Fibroblast of skin of right quadriceps (primary cell): ENCODE measurements at regions not wholly inside any gene's neighbourhood (a gene's known extent, or its start where the extent isn't known, plus 50 kb on each side); places are given as distances from the start of the nearest gene placed in this dataset.

Experiments
- DNase-seq: peaks from one replicate; pipeline ENCODE4 v3.0.0-alpha.2; 2013

DNA sequence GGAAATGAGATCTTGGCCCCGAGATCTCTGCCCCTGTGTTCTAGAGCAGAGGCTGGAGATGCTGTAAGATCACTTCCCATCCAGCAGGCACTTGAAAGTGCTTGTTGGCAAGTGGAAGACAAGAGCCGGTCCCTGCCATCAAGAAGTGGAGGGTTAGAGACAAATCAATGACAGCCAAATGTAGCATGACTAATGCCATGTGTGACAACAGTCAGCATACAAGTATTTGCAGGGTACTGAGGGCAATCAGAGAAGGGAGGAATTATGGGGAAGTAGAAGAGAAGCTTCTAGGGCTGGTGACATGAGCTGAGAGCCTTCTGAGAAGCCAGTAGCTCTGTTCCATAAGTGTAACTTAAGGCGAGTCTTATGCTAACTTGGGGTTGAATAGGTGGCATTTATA, 58.6 kb downstream of the TMEM17 start:
- DNase-seq, result no peak

DNA sequence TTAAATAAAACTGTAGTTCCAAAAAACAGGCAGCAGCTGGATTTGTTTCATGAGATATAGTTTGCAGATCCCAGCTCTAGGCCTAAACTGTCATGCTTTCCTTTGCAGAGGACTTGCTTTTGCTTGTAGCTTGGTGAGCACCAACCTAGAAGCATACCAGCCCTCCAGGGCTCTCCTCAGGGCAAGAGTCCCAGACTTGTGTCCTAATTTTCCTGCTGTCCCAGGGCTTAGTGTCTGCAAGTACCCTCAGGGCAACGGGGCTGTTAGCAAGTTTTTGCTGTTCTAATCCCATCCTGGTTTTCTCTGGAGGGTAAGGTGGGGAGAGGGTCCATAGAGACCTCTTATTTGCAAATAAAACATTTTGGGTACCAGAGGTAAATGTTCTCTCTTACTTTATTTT, 59.5 kb downstream of the TMEM17 start:
- no peak for DNase-seq

DNA sequence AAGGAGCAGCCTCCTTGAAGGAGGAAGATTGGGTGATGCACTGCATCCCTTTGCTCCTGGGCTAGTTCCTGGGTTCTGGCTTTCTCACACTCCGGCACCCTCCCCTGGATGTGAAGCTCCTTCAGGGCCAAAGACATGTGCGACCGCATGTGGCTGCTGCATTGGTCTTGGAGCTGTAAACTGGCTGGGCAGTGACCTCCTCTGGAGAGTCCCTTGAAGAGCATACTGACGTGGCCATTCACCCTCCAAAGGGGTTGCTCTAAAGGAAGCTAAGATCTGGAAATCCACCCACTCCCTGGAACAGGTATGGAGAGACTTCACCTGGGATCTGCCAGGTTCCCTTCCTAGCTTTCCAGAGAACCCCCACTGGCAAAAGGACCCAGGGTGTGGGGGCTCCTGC, 62.1 kb downstream of the TMEM17 start:
- DNase-seq, result no peak

DNA sequence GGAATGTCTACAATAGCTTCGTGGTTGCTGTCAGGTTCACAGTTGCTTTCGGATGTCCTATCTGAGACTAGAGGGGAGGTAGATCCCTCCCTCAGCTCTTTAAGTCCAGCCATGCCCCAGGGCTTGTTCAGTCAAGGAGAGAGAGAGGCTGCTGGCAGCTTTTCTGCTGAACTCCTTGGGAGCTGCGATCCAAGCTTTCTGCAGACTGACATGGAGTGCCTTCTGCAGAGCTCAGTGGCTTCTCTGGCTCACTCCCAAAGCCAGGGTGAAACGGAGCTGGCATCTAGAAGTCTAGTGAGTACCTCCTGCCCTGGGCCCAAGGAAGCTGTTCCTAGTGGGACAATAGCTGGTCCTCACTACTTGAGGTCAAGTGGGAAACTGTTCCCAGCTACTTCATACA, 62.5 kb downstream of the TMEM17 start:
- no peak for DNase-seq

DNA sequence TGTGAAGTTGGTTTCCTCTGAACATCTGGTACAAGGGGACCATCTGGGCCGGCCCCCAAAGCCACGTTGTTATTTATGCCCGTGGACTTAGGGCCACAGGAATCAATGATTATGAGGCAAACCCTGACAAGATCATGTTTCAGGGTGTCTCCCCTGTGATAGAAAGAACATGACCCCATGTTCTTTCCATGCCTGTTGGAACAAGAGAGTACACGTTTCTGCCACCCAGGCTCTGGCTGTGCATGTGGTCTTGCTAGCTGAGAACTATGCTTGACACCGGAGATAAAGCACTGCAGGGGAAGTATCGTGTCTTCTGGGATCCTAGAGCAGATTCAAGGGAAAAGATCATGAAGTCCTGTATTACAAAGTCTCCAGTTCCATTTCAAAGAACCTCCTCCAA, 64.2 kb downstream of the TMEM17 start:
- DNase-seq, result no peak

DNA sequence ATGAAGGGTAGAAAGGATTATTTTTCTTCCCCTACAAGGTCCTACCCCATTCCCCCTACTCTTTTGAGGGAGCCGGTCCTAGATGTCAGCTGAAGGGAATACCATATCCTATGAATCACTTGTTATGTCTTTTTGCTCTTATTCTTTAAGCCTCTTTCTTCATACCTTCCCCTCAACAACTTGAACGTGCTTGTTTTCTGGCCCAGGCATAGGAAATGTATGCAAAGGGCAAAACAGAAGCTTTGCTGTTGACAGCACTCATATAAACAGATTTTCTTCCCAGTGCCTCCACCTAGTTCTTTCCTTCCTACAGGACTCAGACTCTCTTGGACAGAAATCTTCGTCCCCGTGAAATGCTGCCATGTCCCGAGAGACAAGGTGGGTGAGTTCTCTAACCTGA, 64.6 kb downstream of the TMEM17 start:
- DNase-seq, result no peak

DNA sequence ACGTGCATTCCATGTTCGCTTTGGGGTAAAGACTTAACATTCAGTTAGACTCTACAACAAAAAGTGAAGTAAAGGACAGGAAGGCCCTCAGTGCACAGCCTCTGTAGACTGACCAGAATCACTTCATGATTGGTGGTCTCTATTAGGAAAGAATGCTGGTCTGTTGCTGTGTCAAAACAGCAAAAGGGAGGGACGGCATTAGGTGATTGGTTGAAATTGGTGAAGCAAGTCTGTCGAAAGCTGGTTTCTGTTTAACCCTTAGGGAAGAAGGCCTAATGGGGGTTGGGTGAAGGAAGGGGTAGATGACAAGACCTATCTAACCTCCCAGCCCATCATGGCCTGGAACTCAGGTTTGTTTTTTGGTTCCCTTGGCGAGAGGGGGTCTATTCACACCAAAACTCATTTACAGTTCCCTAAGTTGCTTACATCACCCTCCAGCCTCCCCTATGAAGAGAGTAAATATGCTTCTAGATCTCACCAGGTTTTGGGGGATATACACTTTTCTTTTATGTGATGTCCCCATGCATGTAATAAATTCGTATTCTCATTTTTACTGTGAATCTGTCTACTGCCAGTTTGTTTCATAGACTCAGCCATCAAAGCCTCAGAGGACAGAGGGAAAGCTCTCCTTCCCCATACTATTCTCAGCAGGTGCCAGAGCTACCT, 65.6 kb downstream of the TMEM17 start:
- no peak for DNase-seq

DNA sequence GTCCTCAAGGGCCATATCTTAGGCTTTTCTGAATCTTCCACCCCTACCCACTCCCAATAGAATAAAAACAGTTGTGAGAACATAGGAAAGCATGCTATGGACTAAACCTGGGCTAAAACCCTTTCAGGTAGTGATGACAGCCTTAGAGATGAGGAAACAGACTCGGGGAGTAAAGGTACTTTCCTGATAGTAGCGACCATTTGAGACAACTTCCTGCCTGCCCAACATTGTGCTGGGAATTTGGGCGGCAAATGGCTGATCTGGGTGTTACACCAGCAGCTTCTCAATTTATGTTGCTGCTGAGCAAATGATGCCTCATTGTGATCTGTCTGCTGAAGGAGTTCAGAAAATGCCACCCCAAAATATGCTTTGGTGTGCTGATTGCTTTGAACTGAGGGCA, 66.6 kb downstream of the TMEM17 start:
- DNase-seq, result no peak

DNA sequence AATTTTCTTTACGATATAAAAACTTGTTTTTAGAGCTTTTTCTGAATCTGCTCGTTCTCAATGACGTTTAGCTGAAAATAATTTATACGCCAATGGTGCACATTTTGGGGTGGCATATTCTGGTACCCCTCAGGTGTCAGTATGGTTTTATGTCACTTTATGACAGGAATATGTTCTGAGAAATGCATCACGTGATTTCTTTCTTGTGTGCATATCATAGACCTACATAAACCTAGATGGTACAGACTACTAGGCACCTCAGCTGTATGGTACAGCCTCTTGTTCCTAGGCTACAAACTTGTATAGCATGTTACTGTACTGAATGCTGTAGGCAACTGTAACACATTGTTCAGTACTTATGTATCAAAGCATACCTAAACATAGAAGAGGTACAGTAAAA, 68.2 kb downstream of the TMEM17 start:
- no peak for DNase-seq

DNA sequence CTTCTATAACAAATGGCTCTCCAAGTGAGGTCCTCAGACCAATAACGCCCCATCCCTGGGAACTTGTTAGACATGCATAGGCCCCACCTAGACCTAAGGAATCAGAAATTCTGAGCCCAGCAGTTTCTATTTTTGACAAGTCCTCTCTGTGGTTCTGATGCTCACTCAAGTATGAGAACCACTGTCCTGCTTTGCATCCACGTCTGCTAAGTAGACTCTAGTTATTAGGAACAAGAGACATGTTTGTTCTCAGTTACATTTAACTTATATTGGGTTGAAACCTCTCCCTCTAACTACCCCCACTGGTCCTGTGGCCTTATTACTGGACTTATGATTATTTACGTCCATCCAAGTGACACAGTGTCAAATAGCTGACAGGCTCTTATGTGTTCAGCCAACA, 70.3 kb downstream of the TMEM17 start:
- no peak for DNase-seq

DNA sequence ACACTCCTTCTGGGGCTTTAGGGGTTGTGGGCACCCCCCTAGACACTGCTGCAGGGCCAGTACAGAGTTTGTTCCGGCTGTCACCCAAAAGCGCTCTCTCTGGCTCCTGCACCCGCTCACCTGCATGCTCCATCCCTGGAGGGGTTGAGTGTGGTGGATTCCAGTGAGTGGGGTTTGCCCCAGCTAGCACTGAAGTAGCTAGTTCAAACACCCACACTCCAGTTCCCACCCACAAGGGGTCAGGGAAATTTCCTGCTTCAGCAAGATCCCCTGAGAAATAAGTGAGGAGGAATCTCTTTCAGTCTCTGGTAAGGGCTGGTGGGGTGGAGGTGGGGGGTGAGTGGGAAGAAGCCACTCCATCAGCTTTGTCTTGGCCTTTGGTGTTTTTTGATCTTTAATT, 73.6 kb downstream of the TMEM17 start:
- no peak for DNase-seq

DNA sequence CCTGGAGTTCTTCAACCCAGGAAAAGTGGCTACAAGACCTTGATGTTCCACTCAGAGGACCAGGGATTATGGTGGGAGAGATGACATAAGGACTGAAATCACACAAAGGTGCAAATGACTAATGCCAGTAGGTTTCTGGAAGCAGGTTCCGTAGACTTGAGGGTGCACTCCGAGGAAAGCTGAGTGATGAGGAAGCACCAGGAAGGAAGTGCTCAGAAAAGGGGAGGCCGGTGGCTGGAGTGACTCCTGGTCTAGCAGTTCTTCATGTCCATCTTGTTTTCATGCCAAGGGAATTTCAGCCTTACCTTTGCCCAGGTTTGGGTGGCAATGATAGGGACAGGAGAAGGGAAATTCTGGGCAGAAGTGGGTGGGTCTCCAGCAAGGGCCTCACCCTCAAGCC, 74.5 kb downstream of the TMEM17 start:
- DNase-seq, result no peak

DNA sequence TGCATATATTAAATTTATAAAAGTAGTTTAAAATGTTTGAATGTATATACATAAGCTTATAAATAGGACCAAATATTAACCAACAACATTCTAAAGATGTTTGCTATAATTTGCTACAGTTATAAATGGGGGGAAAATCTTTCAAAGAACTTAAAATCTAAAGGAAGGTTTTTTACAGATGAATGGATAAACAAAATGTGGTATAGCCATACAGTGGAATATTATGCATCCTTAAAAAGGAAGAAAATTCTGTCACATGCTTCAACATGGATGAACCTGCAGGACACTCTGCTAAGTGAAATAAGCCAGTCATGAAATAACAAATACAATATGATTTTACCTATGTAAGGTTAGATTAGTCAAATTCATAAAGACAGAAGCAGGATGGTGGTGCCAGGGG, 75.8 kb downstream of the TMEM17 start:
- DNase-seq, result no peak

DNA sequence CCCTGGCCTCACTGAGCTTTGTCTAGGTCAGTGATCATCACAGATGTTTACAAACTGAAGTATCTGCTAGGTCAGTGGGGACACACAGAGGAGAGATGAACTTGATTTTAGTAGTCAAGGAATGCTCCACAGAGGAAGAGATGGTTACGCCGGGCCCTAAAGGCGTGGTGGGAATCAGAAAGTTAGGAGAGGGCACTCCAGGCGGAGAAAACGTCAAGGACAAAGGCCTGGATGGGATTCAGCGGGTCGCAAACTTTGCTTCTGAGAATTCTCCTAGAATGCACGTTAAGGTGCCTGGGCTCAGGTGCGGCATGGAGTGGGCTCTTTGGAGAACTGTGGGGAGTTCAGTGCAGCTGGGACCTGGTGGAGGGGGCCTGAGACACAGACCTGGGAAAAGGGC, 78.8 kb downstream of the TMEM17 start:
- no peak for DNase-seq

DNA sequence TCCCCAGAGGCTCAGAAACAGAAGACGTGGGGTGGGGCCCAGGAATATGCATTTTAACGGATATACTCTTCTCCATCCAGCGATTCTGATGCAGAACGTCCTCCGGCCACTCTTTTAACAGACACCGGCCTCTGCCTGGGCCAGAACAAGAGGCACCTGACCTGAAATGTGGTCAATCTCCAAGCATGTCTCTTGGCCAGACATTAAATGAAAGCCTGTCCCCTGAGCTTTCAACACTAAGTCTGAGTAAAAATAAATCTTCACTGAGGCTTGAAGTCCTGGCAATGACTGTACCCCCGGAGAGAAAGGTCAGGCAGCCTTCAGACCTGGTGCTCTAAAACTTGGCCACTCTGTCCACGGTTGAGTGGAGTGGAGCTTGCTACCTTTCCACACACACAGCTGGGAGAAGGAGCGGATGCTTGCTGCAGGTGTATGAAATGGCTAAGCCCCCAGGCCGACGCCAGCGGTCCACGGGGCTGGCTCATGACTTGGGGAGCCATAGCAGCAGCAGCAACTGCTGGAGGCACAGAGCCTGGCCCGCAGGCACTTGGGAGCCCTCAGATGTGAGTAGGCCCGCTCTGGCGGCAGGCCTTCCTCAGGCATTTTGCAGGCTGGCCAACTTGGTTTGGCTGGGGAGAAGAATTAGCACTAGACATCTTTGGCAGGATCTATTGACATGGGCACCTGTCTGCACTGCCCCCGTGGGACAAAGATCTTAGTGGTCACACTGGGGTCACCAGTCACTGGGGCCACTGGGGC, 79.7 kb downstream of the TMEM17 start:
- DNase-seq, result no peak

DNA sequence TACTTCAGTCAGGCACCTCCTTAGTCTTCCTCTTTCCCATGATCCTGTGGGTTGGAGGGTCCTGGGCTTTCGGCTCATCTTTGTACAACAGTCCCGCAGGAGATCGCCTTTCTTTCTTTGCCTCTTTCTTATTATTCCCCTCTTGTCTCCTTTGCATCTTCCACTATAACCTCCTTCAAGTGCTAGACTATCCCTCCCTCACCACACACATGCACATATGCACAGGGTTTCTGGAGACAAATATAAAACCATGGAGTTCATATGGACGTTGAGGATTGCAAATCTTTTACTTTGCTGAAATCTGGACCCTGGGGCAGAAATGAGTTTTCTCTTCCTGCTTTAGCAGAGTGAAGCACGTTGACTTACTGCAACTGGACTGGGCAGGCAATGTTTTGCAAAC, 80.3 kb downstream of the TMEM17 start:
- DNase-seq, result no peak

DNA sequence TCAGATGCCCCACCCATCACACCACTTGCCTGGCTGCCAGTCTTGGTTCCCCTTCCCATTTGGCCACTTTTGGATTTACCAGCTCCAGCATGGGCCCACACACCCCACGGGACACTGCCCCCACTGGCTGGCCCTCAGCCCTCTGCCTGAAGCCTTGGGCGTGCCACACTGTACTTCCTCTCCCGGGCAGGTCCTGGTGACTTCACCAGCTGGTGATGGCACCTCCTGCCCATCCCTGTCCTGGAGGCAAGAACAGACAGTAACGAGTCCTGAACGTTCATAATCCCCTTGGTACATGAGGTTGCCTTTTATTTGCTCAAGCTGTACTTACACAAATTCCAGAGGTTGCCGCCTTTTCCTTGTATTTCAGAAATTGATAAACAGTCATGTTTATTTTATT, 81.1 kb downstream of the TMEM17 start:
- no peak for DNase-seq

DNA sequence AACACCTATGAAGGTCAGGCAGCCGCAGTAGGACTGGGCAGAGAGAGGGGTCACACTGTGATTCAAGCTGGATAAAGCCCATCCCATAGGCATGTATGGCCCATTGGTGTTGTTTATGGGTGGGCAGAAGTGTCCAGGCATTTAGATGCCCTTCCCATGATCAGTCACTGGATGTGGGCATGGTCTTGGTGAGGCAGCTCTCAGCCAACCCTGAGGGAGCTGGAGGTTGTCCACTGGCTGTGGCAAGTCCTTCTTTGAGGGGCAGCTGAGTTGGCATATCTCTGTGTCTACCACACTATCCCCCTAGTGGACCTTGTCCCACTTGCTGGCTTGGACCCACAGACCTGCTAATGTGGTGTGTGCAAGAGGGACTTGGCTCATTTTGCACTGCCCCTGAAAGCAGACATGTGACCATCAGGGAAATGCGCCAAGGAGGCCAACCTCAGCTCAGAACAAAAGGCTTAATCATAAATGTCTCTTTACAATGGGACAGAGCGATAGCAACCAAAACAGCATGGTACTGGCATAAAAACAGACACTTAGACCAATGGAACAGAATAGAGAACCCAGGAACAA, 82.0 kb downstream of the TMEM17 start:
- DNase-seq, result no peak

DNA sequence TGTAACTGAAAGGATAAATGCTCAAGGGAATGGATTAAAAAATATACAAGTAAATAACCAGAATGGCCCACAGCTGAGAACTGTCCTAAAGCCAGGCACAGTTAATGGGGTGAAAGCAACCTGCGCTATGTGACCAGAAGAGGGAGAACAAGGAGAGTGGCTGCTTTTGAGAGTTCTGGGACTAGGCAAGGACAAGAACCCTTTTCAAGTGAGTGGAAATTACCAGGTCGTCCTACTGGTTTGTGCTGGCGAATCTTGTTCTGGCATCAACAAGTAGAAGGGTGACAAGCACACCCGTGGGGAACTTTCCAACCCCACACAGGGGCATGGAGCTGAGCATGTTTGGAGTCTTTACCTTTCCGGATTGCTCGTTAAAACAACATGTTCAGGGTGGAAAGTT, 82.8 kb downstream of the TMEM17 start:
- no peak for DNase-seq

DNA sequence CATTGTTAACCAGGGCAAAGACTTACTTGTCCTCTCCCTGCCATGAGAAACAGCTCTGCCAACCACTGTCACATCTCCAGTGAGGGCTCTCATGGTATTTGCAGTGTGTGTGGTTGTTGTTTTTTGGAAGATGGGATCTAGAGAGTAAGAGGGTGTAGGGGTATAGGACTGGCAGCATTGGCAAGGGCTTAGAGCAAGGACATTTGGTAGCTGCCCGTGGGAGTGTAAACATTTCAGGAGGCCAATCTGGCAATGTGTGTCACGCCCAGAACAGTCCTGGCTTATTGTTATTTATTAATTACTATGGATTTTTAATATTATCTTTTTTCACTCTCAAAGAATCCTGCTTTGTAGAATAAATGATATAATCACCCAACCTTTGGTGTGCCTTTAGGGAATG, 90.5 kb downstream of the TMEM17 start:
- DNase-seq, result no peak

DNA sequence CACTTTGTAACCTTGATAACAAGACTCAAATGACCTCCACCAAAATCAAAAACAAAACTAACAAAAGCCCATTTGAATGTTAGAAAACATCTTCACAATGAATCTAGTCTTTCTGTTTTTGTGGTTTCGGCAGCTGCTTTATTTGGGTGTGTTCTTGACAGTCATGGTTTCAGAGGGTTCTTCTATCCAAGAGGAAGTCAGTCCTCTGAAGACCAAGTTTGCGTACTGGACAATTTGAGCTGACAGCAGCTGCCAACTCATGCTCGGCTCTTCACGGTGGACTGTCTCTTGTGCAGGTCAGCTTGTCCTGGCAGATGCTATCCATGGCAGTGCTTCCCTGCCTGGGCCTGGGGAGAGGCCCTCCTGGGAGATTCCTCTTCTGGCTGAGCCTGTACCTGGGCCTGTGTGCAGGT, 91.0 kb downstream of the TMEM17 start:
- DNase-seq, result no peak

DNA sequence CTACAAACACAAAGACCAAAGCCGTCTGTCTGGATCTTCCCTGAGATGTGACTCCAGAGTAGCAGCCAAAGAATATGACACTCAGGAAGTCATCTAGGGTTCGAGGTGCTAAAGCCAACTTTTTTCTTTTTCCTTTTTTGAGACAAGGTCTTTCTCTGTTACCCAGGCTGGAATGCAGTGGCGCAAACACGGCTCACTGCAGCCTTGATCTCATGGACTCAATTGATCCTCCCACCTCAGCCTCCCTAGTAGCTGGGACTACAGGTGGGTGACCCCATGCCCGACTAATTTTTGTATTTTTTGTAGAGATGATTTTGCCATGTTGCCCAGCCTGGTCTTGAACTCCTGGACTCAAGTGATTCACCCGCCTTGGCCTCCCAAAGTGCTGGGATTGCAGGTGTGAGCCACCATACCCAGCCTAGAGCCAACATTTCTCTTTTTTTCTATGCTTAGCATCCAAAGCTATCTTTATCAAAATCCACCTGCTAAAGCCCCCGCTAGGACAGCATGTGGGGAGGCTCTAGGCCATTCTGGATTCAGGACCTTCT, 92.8 kb downstream of the TMEM17 start:
- no peak for DNase-seq

DNA sequence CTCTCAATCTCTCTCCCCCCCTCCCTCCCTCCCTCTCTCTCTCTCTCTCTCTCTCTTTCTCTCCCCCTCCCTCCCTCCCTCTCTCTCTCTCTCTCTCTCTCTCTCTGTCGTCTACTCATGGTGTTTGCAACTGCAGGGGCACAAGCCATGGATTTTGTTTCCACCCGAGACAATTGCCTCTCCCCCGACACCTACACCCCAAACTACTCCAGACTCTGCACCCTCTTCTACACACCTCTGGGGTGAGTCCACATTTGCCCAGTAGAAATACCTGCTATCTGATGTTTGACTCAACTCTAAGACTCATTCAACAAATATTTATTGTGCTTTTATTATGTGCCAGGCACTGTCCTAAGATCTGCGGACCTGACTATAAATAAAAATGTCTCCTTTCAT, 93.7 kb downstream of the TMEM17 start:
- no peak for DNase-seq

DNA sequence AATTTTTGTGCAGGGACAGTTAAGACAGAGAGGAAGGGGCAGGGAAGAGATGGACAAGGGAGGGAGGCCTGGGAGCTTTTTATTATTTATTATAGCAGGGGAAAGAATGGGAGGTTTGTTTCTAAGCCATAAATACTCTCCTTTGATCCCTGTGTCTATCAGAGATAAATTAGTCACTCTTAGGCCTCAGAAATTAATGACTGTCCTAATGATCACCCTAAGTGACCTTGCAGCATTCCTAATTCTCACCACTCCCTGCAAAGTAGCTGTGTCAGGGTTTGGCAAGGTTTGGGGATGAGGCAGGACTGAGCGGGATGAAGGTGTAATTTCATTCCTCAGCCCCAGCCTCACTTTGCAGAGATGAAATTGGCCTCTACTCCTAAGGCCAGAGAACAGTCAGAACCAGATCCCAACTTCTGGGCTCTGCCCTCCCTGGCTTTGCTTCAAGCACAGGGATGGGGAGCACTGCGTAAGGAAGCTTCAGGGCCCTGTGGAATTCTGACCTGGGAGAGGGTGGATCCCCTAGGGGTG, 95.0 kb downstream of the TMEM17 start:
- DNase-seq, result no peak
